IMR-90 (cell line): ENCODE measurements at regions not wholly inside any gene's neighbourhood (a gene's known extent, or its start where the extent isn't known, plus 50 kb on each side); places are given as distances from the start of the nearest gene placed in this dataset.

Experiments used
- ATAC-seq: fragments of 200-7000 bp; cut with Tn5 transposase; 2 replicates; pipeline ENCODE4 v1.9.1; 2020; ENCODE audit warnings: low read depth, mild to moderate bottlenecking, moderate library complexity
- BruUV-seq: library from RNA; stranded (reverse); fragments of 400-500 nt; replicated peaks from 2 replicates; lab custom pipeline; 2021; lab: Mats Ljungman, UMichigan
- CTCF ChIA-PET: fragments of 300-600 bp; formaldehyde crosslinking; extraction: SDS; loops from one replicate; lab custom pipeline; 2021; ENCODE audit warnings: antibody characterized with exemption; lab: Yijun Ruan, JAX
- POLR2A ChIA-PET: fragments of 300-600 bp; sonication (Branson Sonifier 250); formaldehyde crosslinking; loops from one replicate; lab custom pipeline; 2022; ENCODE audit warnings: antibody characterized with exemption; ENCODE audit not compliant: unreplicated experiment; lab: Charles Lee
- DNase-seq: peaks from one replicate; pipeline ENCODE4 v3.0.0; 2013
- H2AFZ ChIP-seq: replicated peaks from 2 replicates; pipeline ENCODE3; 2013; ENCODE audit warnings: low read length, mild to moderate bottlenecking; ENCODE audit not compliant: poor library complexity
- H2AK5ac ChIP-seq: 2 replicates; pipeline ENCODE4 v1.6.1; 2013; ENCODE audit warnings: low read depth, low read length, inconsistent platforms
- H2AK9ac ChIP-seq: replicated peaks from 2 replicates; pipeline ENCODE3; 2013; ENCODE audit warnings: mild to moderate bottlenecking, low read depth, low read length, moderate library complexity; ENCODE audit not compliant: poor library complexity
- H2BK120ac ChIP-seq: 2 replicates; pipeline ENCODE4 v1.6.1; 2013; ENCODE audit warnings: low read depth, low read length, inconsistent platforms
- H2BK15ac ChIP-seq: 3 replicates; pipeline ENCODE4 v1.6.1; 2013; ENCODE audit warnings: low read depth, low read length, inconsistent platforms
- H2BK20ac ChIP-seq: 2 replicates; pipeline ENCODE4 v1.6.1; 2013; ENCODE audit warnings: low read depth, mild to moderate bottlenecking, inconsistent platforms, low read length, moderate library complexity
- H2BK5ac ChIP-seq: 2 replicates; pipeline ENCODE4 v1.6.1; 2013; ENCODE audit warnings: mild to moderate bottlenecking, low read depth, low read length, inconsistent platforms; ENCODE audit not compliant: poor library complexity, severe bottlenecking
- H3K14ac ChIP-seq: replicated peaks from 2 replicates; pipeline ENCODE4 v1.6.1; 2013; ENCODE audit warnings: low read depth, low read length, inconsistent platforms
- H3K18ac ChIP-seq: 2 replicates; pipeline ENCODE4 v1.6.1; 2013; ENCODE audit warnings: low read depth, low read length, control low read depth
- H3K23ac ChIP-seq: 2 replicates; pipeline ENCODE4 v1.6.1; 2013; ENCODE audit warnings: low read depth, low read length, inconsistent platforms
- H3K27ac ChIP-seq: 2 replicates; pipeline ENCODE4 v1.5.1; 2013; ENCODE audit warnings: mild to moderate bottlenecking, control low read depth, low read length; ENCODE audit not compliant: insufficient read depth
- H3K27me3 ChIP-seq: 2 replicates; pipeline ENCODE4 v1.6.1; 2013; ENCODE audit warnings: low read length; ENCODE audit not compliant: control insufficient read depth, insufficient read depth
- H3K36me3 ChIP-seq: 2 replicates; pipeline ENCODE4 v1.6.1; 2013; ENCODE audit warnings: low read length, mixed read lengths; ENCODE audit not compliant: control insufficient read depth, insufficient read depth
- H3K4ac ChIP-seq: 2 replicates; pipeline ENCODE4 v1.6.1; 2013; ENCODE audit warnings: low read depth, low read length, inconsistent platforms
- H3K4me1 ChIP-seq: 2 replicates; pipeline ENCODE4 v1.6.1; 2013; ENCODE audit warnings: low read length, mixed read lengths; ENCODE audit not compliant: control insufficient read depth, insufficient read depth
- H3K4me2 ChIP-seq: 2 replicates; pipeline ENCODE4 v1.6.1; 2013; ENCODE audit warnings: low read depth, mild to moderate bottlenecking, control low read depth, low read length, moderate library complexity
- H3K4me3 ChIP-seq: 2 replicates; pipeline ENCODE4 v1.5.1; 2013; ENCODE audit warnings: low read depth, mild to moderate bottlenecking, control low read depth, low read length, moderate library complexity; ENCODE audit not compliant: insufficient read depth
- H3K56ac ChIP-seq: 2 replicates; pipeline ENCODE4 v1.6.1; 2013; ENCODE audit warnings: low read length, inconsistent platforms; ENCODE audit not compliant: insufficient read depth; ENCODE audit errors: extremely low read depth
- H3K79me1 ChIP-seq, 2 experiments: 2 replicates each; pipeline ENCODE4 v1.6.1; 2013; ENCODE audit warnings: low read length in 2 of 2, inconsistent platforms in 1 of 2, low read depth in 1 of 2
- H3K9ac ChIP-seq: 2 replicates; pipeline ENCODE4 v1.6.1; 2013; ENCODE audit warnings: low read depth, low read length, control low read depth
- H3K9me1 ChIP-seq: 2 replicates; pipeline ENCODE4 v1.6.1; 2013; ENCODE audit warnings: low read length, inconsistent platforms; ENCODE audit not compliant: insufficient read depth
- H3K9me3 ChIP-seq: 2 replicates; pipeline ENCODE4 v1.6.1; 2013; ENCODE audit warnings: low read length; ENCODE audit not compliant: control insufficient read depth, insufficient read depth
- H4K20me1 ChIP-seq: 2 replicates; pipeline ENCODE4 v1.6.1; 2013; ENCODE audit warnings: low read length, inconsistent platforms; ENCODE audit not compliant: insufficient read depth
- H4K5ac ChIP-seq: 2 replicates; pipeline ENCODE4 v1.6.1; 2013; ENCODE audit warnings: mild to moderate bottlenecking, low read depth, low read length, control low read depth
- H4K8ac ChIP-seq, 2 experiments: 2 replicates each; pipeline ENCODE4 v1.6.1; 2013; ENCODE audit warnings: low read depth in 2 of 2, low read length in 2 of 2, control low read depth in 1 of 2, inconsistent platforms in 1 of 2
- H4K91ac ChIP-seq: 2 replicates; pipeline ENCODE4 v1.6.1; 2013; ENCODE audit warnings: low read depth, low read length, inconsistent platforms; ENCODE audit not compliant: insufficient read depth
- ELK1 ChIP-seq: fragments of 150-350 bp; IDR thresholded peaks from 2 replicates; pipeline ENCODE4 v1.6.1; 2016; ENCODE audit warnings: low read depth, mild to moderate bottlenecking, low read length, moderate library complexity, borderline replicate concordance
- FOS ChIP-seq: fragments of 150-350 bp; IDR thresholded peaks from 2 replicates; pipeline ENCODE4 v1.6.1; 2016; ENCODE audit warnings: low read depth, low read length
- MAZ ChIP-seq: IDR thresholded peaks from 2 replicates; pipeline ENCODE4 v1.6.1; 2012; ENCODE audit warnings: low read depth, mild to moderate bottlenecking, low read length, improper control_type of control experiment, moderate library complexity, borderline replicate concordance
- NFE2L2 ChIP-seq: fragments of 150-350 bp; IDR thresholded peaks from 2 replicates; pipeline ENCODE4 v1.6.1; 2016; ENCODE audit warnings: low read depth, mild to moderate bottlenecking, low read length
- POLR2A ChIP-seq: IDR thresholded peaks from 2 replicates; pipeline ENCODE4 v1.6.1; 2012; ENCODE audit warnings: mild to moderate bottlenecking, low read depth, low read length
- RCOR1 ChIP-seq: IDR thresholded peaks from 2 replicates; pipeline ENCODE4 v1.6.1; 2012; ENCODE audit warnings: mild to moderate bottlenecking, low read length, improper control_type of control experiment; ENCODE audit not compliant: insufficient replicate concordance
- SMC3 ChIP-seq: fragments of 150-350 bp; IDR thresholded peaks from 2 replicates; pipeline ENCODE4 v1.6.1; 2016; ENCODE audit warnings: low read depth, mild to moderate bottlenecking, antibody characterized with exemption, low read length, moderate library complexity
- USF2 ChIP-seq: fragments of 150-350 bp; IDR thresholded peaks from 2 replicates; pipeline ENCODE4 v1.6.1; 2017; ENCODE audit warnings: mild to moderate bottlenecking, antibody characterized with exemption, low read length, low read depth
- WGBS, 2 experiments: methylation state at CpG; one replicate each; pipeline versions ENCODE4 v1.1.5 to v1.1.7; 2013; ENCODE audit warnings: missing lambda C conversion rate in 2 of 2; ENCODE audit not compliant: insufficient read length in 1 of 2; ENCODE audit errors: extremely low coverage in 2 of 2; 5-methylcytosine and 5-hydroxymethylcytosine counted together
- dilution Hi-C: fragments of 300-500 bp; cut with HindIII; formaldehyde crosslinking; loops from one replicate; pipeline ENCODE4 v1.14.3; 2018; ENCODE audit warnings: low sequenced_read_pairs; ENCODE audit not compliant: unreplicated experiment
- in situ Hi-C: fragments of 300-500 bp; cut with MboI; formaldehyde crosslinking; loops from 3 replicates; pipeline ENCODE4 v1.14.3; 2019; ENCODE audit warnings: low sequenced_read_pairs, inconsistent platforms, mixed read lengths
- intact Hi-C: fragments of 100-400 bp; cut with micrococcal nuclease; formaldehyde crosslinking; loops from 2 replicates; pipeline ENCODE4 v1.10.0; 2022

- Histone ChIP-seq H3K4me2 (no peak overlapping the region), H3K4me3 (no peak overlapping the region), H2BK15ac (no peak overlapping the region), H3K56ac (no peak overlapping the region), H3K4me1 (peaks cover 7% of the 10 kb centered on the region), H3K79me1 (no peaks in the 10 kb centered on the region), H3K36me3 (no peaks in the 10 kb centered on the region), H3K9me3 (no peaks in the 10 kb centered on the region), H3K27ac (no peak overlapping the region), H2AK9ac (no peak overlapping the region), H3K18ac (no peak overlapping the region), H2BK20ac (no peak overlapping the region), H4K8ac (no peak overlapping the region), H4K91ac (no peak overlapping the region), H4K20me1 (no peaks in the 10 kb centered on the region), H2BK120ac (no peak overlapping the region), H3K9ac (no peak overlapping the region), H3K27me3 (no peaks in the 10 kb centered on the region), H3K9me1 (peaks cover 5% of the 10 kb centered on the region; the same call in 1 of the 2 replicates), H2BK5ac (no peak overlapping the region), H3K4ac (no peak overlapping the region; the same call in 1 of the 2 replicates), H3K14ac (no peak overlapping the region), H4K5ac (no peak overlapping the region), H3K23ac (no peak overlapping the region), H2AFZ (no peak overlapping the region), H2AK5ac (no peak overlapping the region)
- no CpG with 5 or more reads among the region's 2 CpGs for WGBS, 2 experiments
- DNase-seq: no peak
- no peak for ATAC-seq
- intact Hi-C loops (no loop called here), in situ Hi-C loops (no loop called here), dilution Hi-C loops (no loop called here)
- TF ChIP-seq FOS (no peak), SMC3 (no peak), NFE2L2 (no peak), USF2 (no peak), RCOR1 (no peak), POLR2A (no peak), MAZ (no peak), ELK1 (no peak)
- CTCF ChIA-PET: no interaction called here
- BruUV-seq: no TSS peak
- POLR2A ChIA-PET: no interaction called here
Measured at GRCh38 chr10:4473977-4474376, 352.0 kb upstream of the AKR1E2 start.
